Activated naive CD4-positive, alpha-beta T cell treated with anti-CD3 and anti-CD28 coated beads, Interleukin-2, amount 50 U/mL, for 72 hours (primary cell): ENCODE measurements at regions not wholly inside any gene's neighbourhood (a gene's known extent, or its start where the extent isn't known, plus 50 kb on each side); places are given as distances from the start of the nearest gene placed in this dataset.

Experiments
- ATAC-seq, 2 donors: fragments of 150-1000 bp; cut with Tn5 transposase; 2 replicates each; pipeline ENCODE4 v1.10.0; 2021; ENCODE audit warnings: mild to moderate bottlenecking in 2 of 2, moderate library complexity in 2 of 2
- DNase-seq, 2 donors: peaks; one replicate each; pipeline ENCODE4 v3.0.0; 2021 to 2022; ENCODE audit warnings: low spot score in 2 of 2
- H3K27ac Mint-ChIP-seq, 2 donors: one replicate each; pipeline ENCODE4 v1.8.0; 2022; ENCODE audit warnings: mild to moderate bottlenecking in 2 of 2, mixed read lengths in 2 of 2
- H3K36me3 Mint-ChIP-seq, 2 donors: one replicate each; pipeline ENCODE4 v1.8.0; 2022; ENCODE audit warnings: mixed read lengths in 2 of 2
- H3K9me3 Mint-ChIP-seq, 2 donors: one replicate each; pipeline ENCODE4 v1.8.0; 2022; ENCODE audit warnings: mixed read lengths in 2 of 2

DNA sequence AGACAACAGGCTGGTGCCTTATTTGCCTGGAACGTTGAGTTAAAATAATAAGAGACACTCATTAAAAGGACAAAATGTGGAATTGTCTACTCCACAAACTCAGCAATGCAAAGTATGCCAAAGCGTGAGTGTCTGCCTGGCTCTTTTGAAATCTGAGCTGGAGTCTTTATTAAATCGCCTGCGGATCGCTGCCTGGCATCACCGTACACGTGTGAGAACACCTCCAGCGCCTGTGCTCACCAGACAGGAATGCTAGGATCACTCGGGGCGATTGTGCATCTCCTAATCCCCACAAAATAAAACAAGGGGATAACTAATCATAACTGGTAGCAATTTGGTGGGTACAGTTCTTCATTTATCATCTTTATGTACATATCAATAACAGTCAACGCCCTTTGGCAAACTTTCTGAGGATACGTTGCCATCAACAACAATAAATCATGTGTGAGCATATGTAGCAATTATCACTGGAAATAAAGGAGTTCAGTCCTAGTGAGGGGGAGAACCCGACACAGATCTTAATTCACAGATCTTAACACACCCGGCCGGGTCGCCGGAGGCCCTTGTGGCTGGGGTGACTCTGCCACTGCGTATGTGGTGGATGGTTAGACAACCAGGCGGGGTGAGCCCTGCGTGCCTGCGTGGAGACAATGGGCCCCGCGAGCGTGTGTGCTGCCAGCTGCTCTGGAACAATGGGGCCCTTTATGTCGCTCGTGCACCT lies 284.9 kb upstream of the IRX1 start:
- no peak for DNase-seq
- Mint-ChIP-seq H3K36me3 (peaks cover 0 to 6% of the 10 kb centered on the region in 2 donors), H3K9me3 (peaks cover 4 to 18% of the 10 kb centered on the region in 2 donors)

DNA sequence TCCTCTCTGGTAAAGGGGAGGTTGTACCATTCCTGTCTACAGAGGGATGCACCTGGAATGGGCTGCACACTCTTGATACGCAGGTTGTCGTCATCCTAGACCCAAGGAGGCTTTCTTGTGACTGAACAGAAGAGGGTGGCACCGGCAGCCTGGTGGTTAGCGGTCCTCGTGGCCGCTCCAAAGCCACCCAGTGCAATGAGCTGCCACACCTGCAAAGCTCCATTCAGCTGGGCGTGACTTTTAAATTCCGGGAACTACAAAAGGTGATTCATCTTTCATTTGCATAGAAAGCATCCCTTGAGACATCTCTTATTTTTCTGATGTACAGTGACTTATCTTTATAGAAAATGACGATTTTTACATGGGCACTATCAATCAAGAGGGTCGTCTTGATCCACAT lies 286.1 kb upstream of the IRX1 start:
- H3K9me3 Mint-ChIP-seq = peaks cover 7 to 20% of the 10 kb centered on the region in 2 donors
- peaks cover 0 to 11% of the 10 kb centered on the region in 2 donors for H3K36me3 Mint-ChIP-seq
- DNase-seq = no peak
- no peak overlapping the region for H3K27ac Mint-ChIP-seq
- ATAC-seq = no peak

More for the DNA sequence above, 284.9 kb upstream of the IRX1 start:
- ATAC-seq = no peak
- H3K27ac Mint-ChIP-seq = no peak overlapping the region

DNA sequence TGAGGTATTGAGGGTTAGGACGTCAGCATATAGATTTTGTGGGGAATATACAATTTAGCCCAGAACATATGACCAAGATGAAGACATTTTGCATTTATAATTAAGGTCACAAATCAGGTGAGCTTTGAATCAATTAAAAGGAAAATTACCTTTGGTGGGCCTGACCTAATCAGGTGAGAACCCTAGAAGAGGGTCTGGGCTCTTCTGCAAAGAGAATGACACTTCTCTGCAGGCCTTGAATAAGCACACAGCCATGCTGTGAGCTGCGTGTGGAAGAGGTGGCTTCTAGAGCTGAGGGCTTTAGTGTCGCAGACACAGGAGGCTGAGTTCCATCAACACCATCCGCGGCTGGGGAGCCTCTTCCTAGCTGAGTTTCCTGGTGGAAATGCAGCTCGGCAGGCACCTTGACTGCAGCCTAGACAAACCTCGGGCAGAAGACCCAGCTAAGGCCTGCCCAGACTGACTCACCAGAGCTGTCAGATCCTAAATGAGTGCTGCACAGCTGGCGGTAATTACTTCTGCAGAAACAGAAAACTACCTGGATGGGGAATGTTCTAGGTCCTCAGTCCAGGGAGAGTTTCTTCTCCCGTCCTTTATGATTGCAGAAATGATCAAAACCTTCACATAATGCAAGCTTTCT lies 287.5 kb upstream of the IRX1 start:
- H3K36me3 Mint-ChIP-seq = peaks cover 0 to 11% of the 10 kb centered on the region in 2 donors
- DNase-seq = no peak
- ATAC-seq = no peak
- peaks cover 7 to 14% of the 10 kb centered on the region in 2 donors for H3K9me3 Mint-ChIP-seq
- no peak overlapping the region for H3K27ac Mint-ChIP-seq

DNA sequence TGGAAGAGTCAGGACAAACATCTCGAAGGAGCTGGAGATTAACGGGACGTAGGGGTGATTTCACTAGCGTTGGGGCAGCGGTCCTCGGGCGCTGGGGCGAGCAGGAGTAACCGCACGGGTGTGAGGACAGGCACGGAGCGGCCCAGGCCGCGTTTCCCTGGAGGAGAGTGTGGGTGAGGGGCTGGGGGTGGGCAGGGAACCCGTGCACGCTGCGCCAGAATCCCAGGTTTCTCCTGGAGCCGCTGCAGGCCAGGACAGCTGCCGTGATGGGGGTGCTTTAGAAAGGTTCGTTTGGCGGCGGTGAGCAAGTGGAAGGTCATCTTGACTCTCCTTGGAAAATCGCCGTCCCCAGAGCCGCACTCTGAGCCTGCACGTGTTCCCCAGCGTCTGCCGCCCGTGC lies 290.2 kb upstream of the IRX1 start:
- H3K9me3 Mint-ChIP-seq = peaks cover 5 to 7% of the 10 kb centered on the region in 2 donors

DNA sequence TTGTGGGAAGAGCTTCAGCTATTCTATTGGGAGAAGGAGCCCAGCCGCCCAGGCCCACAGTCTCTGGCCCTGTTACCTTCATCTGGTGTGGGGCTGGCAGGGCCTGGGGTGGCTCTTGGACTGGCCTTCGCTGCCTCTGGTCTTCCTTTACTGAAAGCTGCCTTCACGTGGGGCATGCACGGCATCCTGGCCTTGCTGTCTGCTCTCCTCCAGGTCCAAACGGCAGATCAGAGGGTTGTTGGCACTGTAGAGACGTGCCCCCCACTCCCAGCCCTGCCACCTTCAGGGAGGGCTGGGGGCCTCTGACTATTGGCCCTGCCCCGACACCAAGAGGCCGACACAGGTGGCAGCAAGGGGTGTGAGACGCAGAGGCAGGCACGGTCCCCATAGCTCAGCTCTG lies 291.3 kb upstream of the IRX1 start:
- Mint-ChIP-seq H3K9me3 (peaks cover 5 to 7% of the 10 kb centered on the region in 2 donors), H3K27ac (no peak overlapping the region), H3K36me3 (peaks cover 0 to 6% of the 10 kb centered on the region in 2 donors)
- ATAC-seq (no peak), DNase-seq (no peak)

More for the DNA sequence above, 290.2 kb upstream of the IRX1 start:
- peak overlapping the region in 1 of 2 donors; percentile 58 for H3K27ac Mint-ChIP-seq
- no peak for ATAC-seq
- no peak for DNase-seq
- H3K36me3 Mint-ChIP-seq = peaks cover 0 to 11% of the 10 kb centered on the region in 2 donors

DNA sequence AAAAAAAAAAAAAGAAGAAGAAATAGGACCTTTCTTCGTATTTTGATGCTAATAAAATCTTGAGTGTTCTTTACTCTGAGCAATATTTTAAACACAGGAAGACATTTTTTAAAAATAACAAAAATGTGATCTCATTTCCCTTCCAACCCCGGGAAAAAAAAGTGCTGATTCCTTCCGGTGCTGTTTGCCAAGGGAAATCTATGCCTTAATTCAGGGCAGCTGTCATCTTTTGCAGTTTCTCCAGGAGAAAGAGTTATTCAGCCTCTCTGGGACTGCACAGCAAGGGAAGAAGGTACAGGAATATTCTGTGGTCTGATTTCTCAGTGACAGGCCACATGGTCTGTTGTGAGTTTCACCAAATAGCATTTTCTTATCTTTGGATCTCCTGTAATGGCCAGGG lies 291.9 kb upstream of the IRX1 start:
- Mint-ChIP-seq H3K36me3 (peaks cover 0 to 5% of the 10 kb centered on the region in 2 donors), H3K9me3 (peaks cover 7 to 8% of the 10 kb centered on the region in 2 donors), H3K27ac (no peak overlapping the region)
- no peak for ATAC-seq
- no peak for DNase-seq

DNA sequence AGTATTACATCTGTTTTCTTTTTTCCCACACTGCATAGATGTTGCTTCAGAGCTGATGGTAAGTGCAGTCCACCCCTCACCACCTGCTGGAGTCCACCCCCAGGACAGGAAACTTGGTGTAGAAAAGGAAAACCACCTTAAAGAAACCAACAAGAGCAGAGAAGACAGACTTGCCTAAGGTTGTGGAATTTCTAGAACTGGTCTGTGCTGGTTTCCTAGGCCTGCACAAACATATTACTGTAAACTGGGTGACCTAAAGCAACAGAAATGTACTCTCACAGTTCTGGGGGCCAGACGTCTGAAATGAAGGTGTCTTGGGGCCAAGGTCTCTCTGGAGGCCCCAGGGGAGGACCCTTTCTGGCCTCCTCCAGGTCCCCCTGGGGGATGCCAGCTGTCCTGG lies 293.4 kb upstream of the IRX1 start:
- Mint-ChIP-seq H3K36me3 (peaks cover 0 to 5% of the 10 kb centered on the region in 2 donors), H3K9me3 (peaks cover 3 to 9% of the 10 kb centered on the region in 2 donors), H3K27ac (no peak overlapping the region)
- DNase-seq (no peak), ATAC-seq (no peak)

DNA sequence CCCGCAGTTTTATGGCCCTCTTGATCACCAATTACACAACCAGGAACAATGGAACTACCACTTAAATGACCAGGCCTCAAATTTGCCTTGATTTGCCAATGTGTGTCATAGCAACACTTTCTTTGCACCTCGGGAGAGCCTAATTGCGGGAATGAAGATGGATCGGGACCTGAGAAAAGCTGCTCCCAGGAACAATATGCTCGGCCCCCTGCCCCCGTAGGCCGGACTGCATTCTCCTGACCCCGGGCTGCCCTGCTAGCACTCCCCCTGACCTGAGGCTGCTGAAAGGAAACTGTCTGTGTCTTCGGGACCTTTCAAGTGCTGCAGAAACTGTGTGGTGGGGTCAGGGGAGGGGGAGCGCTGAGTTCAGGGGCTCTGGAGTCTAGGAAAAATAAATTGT lies 294.3 kb upstream of the IRX1 start:
- H3K27ac Mint-ChIP-seq = no peak overlapping the region
- DNase-seq = no peak
- ATAC-seq = no peak

DNA sequence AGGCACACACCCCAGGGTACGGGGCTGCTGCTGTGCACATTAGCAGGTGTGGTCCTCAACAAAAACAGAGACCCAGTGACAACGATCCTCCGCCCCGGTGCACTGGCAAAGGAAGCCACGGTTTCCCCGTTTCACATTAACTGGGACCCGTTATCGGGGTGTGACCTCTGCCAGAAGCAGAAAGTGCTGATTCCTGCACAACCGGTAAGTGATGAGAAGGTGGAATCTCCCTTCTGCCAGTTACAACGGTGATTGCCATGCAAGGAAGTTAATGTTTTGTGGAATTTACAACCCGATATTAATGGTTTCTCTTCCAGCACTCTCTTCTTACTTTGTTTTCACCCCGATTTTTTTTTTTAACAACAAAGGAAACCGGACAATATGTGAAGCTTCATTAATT lies 294.9 kb upstream of the IRX1 start:
- H3K36me3 Mint-ChIP-seq = peaks cover 0 to 5% of the 10 kb centered on the region in 2 donors
- no peak for ATAC-seq
- DNase-seq = no peak
- no peak overlapping the region for H3K27ac Mint-ChIP-seq
- H3K9me3 Mint-ChIP-seq = peaks cover 3 to 9% of the 10 kb centered on the region in 2 donors

More for the DNA sequence above, 294.3 kb upstream of the IRX1 start:
- Mint-ChIP-seq H3K9me3 (peaks cover 3 to 9% of the 10 kb centered on the region in 2 donors), H3K36me3 (peaks cover 0 to 5% of the 10 kb centered on the region in 2 donors)

DNA sequence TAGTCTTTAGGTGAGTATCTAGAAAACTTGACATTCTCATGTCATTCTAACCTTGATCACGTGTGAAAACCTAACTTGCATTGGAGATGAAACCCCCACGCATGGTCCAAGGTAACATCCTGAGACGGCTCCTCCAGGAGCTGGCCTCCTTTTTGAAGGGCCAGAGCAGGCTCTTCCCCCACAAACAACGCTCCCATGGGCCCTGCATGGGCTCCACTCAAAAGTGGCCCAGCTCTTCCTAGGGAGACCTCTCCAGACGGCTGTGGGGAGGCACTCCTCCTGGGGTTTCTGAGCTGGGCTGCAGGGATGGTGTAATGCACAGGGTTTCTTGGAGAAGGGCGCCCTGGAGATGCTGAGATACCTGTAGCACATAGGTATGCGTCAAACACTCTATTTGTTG lies 296.2 kb upstream of the IRX1 start:
- H3K36me3 Mint-ChIP-seq = no peaks in the 10 kb centered on the region

DNA sequence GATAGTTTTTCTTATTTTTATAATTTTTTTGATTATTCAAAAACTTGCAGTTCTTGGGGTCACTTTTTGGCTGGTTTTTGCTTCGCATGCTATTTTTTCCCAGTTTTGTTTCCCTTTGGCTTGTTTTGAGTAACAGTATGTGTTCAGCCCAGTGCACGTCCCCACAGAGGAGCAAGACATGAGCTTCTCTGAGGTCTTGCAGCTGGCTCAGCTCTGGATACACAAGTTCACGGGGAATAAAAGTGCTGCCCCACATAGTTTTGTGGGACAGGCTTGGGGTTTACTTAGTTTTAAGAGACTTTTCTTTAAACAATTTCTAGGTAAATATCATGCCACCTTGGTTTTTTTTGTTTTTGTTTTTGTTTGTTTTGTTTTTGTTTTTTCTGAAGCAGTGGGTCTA lies 297.8 kb upstream of the IRX1 start:
- ATAC-seq = no peak
- peaks cover 0 to 8% of the 10 kb centered on the region in 2 donors for H3K36me3 Mint-ChIP-seq

More for the DNA sequence above, 296.2 kb upstream of the IRX1 start:
- DNase-seq (no peak), ATAC-seq (no peak)
- Mint-ChIP-seq H3K27ac (no peak overlapping the region), H3K9me3 (peaks cover 4 to 11% of the 10 kb centered on the region in 2 donors)

DNA sequence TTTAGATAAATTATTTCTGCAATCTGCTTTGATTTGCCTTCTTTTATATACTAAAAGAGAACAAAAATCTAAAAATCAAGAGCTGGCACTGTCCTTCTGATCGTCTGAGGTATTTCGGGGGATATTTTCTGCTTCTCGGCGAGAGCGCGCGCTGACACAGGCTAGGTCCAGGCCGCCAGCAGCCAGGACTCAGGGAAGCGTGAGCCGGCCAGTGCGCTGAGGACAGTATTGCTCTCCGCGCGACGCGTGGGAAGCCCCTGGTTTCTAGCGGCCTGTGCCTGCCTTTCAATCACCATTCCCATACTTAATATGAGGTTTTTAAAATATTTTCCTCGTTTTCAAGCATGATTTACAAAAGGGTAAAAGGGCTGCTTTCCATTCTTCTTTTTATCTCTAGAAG lies 307.3 kb upstream of the IRX1 start:
- H3K36me3 Mint-ChIP-seq = peaks cover 0 to 8% of the 10 kb centered on the region in 2 donors
- no peak overlapping the region for H3K27ac Mint-ChIP-seq
- no peak for DNase-seq
- no peak for ATAC-seq
- peaks cover 0 to 7% of the 10 kb centered on the region in 2 donors for H3K9me3 Mint-ChIP-seq

More for the DNA sequence above, 297.8 kb upstream of the IRX1 start:
- no peak for DNase-seq
- no peak overlapping the region for H3K27ac Mint-ChIP-seq
- H3K9me3 Mint-ChIP-seq = peaks cover 4 to 16% of the 10 kb centered on the region in 2 donors

DNA sequence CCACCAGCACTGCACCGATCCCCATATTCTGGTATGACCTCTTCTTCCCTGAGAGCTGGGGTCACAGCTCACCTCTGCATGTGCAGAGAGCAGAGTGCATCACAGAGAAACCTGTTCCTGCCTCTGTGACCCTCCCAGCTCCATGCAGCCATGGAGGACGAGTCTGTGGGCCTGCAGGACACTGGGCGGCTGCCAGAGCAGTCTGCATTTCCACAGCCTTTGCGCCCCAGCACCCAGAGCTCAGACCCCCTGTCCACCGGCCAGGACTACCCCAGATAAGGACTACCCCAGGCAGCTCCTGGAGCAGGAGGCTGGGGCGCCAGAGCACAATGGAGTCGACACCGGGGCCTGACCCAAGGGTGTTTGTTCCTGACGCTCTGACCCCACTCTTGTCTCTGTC lies 308.1 kb upstream of the IRX1 start:
- no peak for DNase-seq
- H3K36me3 Mint-ChIP-seq = peaks cover 0 to 6% of the 10 kb centered on the region in 2 donors
- ATAC-seq = no peak
- H3K9me3 Mint-ChIP-seq = peaks cover 4% of the 10 kb centered on the region in 2 donors
- peak overlapping the region in 1 of 2 donors; percentile 22 for H3K27ac Mint-ChIP-seq

DNA sequence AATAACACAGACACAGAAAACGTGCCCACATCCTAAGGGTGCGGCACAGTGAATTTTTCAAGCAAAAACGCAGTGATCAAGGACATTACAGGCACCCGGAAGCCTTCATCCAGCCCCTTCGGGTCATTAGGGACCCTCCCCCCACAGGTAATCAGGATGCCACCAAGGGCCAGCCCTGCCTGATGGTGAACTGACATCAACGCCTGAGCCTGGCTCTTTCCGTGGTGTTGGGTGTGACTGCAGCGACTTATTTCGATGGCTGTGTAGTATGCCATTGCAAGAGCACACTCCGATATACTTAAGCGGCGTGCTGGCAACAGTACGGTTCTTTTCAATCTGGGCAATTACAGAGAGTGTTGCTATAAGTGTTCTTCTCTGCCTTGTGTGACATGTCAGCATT lies 310.0 kb upstream of the IRX1 start:
- ATAC-seq (no peak), DNase-seq (no peak)
- peaks cover 2 to 12% of the 10 kb centered on the region in 2 donors for H3K9me3 Mint-ChIP-seq
- peaks cover 0 to 3% of the 10 kb centered on the region in 2 donors for H3K36me3 Mint-ChIP-seq
- no peak overlapping the region for H3K27ac Mint-ChIP-seq

DNA sequence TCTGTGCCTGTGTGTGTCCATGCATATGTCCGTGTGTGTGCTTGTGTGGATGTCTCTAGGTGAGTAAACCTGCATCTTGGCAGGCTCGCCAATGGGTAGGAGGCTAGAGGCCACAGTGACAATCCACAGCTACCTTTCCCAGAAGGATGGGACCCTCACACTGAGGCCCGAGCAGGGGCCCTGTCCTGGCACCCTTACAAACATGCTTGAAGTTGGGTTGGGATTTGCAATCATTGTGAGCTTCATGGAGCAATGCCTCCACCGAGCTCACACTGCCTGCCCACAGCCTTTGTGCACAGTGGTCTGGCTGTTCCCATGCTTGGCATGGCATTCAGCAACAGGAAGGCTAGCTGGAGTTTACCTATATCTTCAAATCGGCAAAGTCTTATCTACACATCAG lies 311.1 kb upstream of the IRX1 start:
- no peak for ATAC-seq
- no peaks in the 10 kb centered on the region for H3K36me3 Mint-ChIP-seq

DNA sequence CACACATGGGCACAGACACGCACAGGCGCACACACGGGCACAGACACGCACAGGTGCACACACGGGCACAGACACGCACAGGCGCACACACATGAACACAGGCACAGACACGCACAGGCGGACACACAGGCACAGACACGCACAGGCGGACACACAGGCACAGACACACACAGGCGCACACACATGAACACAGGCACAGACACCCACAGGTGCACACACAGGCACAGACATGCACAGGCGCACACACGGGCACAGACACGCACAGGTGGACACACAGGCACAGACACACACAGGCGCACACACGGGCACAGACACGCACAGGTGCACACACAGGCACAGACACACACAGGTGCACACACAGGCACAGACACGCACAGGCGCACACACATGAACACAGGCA lies 312.8 kb upstream of the IRX1 start:
- H3K9me3 Mint-ChIP-seq = peaks cover 0 to 12% of the 10 kb centered on the region in 2 donors
- no peaks in the 10 kb centered on the region for H3K36me3 Mint-ChIP-seq
- no peak for ATAC-seq
- no peak for DNase-seq
- no peak overlapping the region for H3K27ac Mint-ChIP-seq

More for the DNA sequence above, 311.1 kb upstream of the IRX1 start:
- peaks cover 0 to 12% of the 10 kb centered on the region in 2 donors for H3K9me3 Mint-ChIP-seq
- no peak overlapping the region for H3K27ac Mint-ChIP-seq
- no peak for DNase-seq

DNA sequence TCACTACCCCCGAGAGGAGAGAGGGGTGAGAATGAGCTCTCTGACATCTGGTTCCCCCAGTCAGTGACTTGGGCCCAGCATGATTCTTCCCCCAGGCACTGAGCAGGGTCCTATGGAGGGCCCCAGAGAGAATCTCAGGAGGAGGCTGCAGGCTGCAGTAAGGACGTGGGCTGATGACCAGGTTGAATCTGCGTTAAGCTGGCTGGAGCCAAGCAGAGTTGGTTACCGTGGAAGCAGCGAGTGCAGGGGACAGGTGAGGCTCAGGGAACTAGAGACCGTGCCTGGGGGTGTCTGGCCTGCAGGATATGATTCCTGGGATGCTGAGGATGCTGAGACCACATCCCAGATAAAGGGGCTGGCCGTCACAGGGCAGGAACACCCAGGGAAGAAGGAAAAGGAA lies 314.3 kb upstream of the IRX1 start:
- peaks cover 0 to 12% of the 10 kb centered on the region in 2 donors for H3K9me3 Mint-ChIP-seq
- DNase-seq (no peak), ATAC-seq (no peak)
- H3K36me3 Mint-ChIP-seq = no peaks in the 10 kb centered on the region
- H3K27ac Mint-ChIP-seq = no peak overlapping the region
